Cardiac muscle cell (in vitro differentiated cells and primary cell): ENCODE measurements at regions not wholly inside any gene's neighbourhood (a gene's known extent, or its start where the extent isn't known, plus 50 kb on each side); places are given as distances from the start of the nearest gene placed in this dataset.
A peak's percentile ranks its signal among the peaks of the same experiment; 100 is the strongest.

Experiments used
- DNase-seq, 2 donors: peaks; one replicate each; pipeline versions ENCODE4 v3.0.0 to v3.0.0-alpha.2; 2010 to 2017; ENCODE audit warnings: low read depth in 1 of 2, low spot score in 1 of 2
- H3K27ac ChIP-seq: fragments of 200-600 bp; sonication (generic); 2 replicates; pipeline ENCODE4 v1.5.1; 2016
- H3K27me3 ChIP-seq: fragments of 200-600 bp; sonication (generic); 2 replicates; pipeline ENCODE4 v1.6.0; 2016; ENCODE audit warnings: control low read depth
- H3K36me3 ChIP-seq: fragments of 200-600 bp; sonication (generic); 2 replicates; pipeline ENCODE4 v1.5.1; 2016; ENCODE audit warnings: control low read depth
- H3K4me1 ChIP-seq: fragments of 200-600 bp; sonication (generic); 2 replicates; pipeline ENCODE4 v1.8.1; 2017; ENCODE audit warnings: low read depth, mild to moderate bottlenecking, mixed run types
- H3K4me3 ChIP-seq: fragments of 200-600 bp; sonication (generic); 2 replicates; pipeline ENCODE4 v1.5.1; 2016; ENCODE audit warnings: mild to moderate bottlenecking
- H3K9me3 ChIP-seq: fragments of 200-600 bp; sonication (generic); 2 replicates; pipeline ENCODE4 v1.5.1; 2017; ENCODE audit warnings: low read depth, mild to moderate bottlenecking, control low read depth
- TF ChIP-seq, protein P1 (sequence below): IDR thresholded peaks from 2 replicates; pipeline ENCODE4 v1.5.1; 2012; ENCODE audit warnings: low read depth, mild to moderate bottlenecking, low read length

GRCh38 chr6:99219788-99220187 lies 129.7 kb downstream of the FAXC start:
- Histone ChIP-seq H3K36me3 (no peaks in the 10 kb centered on the region), H3K27ac (no peak overlapping the region)
- TF ChIP-seq, protein P1, sequence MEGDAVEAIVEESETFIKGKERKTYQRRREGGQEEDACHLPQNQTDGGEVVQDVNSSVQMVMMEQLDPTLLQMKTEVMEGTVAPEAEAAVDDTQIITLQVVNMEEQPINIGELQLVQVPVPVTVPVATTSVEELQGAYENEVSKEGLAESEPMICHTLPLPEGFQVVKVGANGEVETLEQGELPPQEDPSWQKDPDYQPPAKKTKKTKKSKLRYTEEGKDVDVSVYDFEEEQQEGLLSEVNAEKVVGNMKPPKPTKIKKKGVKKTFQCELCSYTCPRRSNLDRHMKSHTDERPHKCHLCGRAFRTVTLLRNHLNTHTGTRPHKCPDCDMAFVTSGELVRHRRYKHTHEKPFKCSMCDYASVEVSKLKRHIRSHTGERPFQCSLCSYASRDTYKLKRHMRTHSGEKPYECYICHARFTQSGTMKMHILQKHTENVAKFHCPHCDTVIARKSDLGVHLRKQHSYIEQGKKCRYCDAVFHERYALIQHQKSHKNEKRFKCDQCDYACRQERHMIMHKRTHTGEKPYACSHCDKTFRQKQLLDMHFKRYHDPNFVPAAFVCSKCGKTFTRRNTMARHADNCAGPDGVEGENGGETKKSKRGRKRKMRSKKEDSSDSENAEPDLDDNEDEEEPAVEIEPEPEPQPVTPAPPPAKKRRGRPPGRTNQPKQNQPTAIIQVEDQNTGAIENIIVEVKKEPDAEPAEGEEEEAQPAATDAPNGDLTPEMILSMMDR: no peak

DNA sequence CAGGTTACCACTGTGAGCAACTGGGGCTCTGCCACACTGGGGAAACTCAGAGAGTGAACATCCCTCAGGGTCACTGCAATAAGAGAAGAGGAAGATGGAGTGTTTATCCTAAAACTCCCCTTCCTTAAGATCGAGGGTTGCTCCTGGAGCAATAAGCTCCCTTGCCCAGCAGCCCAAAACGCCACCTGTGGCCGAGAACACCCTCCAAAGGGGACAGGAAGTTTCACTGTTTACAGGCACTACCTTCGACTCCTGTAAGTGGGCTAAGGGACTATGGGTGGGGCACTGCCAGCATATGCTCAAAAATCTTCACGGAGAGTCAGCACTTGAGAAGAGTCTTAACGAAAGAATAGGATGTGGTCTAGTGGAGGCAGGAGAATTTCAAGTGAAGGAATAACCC lies 132.5 kb downstream of the FAXC start:
- TF ChIP-seq, protein P1: no peak
- H3K27ac ChIP-seq: no peak overlapping the region
- no peak for DNase-seq

More at GRCh38 chr6:99219788-99220187, 129.7 kb downstream of the FAXC start:
- Histone ChIP-seq H3K27me3 (no peaks in the 10 kb centered on the region), H3K9me3 (no peaks in the 10 kb centered on the region), H3K4me1 (no peaks in the 10 kb centered on the region), H3K4me3 (no peak overlapping the region)
- DNase-seq: peak in 1 of 2 donors; percentile 51

GRCh38 chr6:99195986-99196655 lies 153.4 kb downstream of the FAXC start:
- TF ChIP-seq, protein P1: no peak
- Histone ChIP-seq H3K27ac (no peak overlapping the region), H3K4me1 (no peaks in the 10 kb centered on the region), H3K27me3 (no peaks in the 10 kb centered on the region), H3K4me3 (no peak overlapping the region), H3K36me3 (no peaks in the 10 kb centered on the region), H3K9me3 (no peaks in the 10 kb centered on the region)
- DNase-seq: no peak

More for the DNA sequence above, 132.5 kb downstream of the FAXC start:
- Histone ChIP-seq H3K9me3 (no peaks in the 10 kb centered on the region), H3K36me3 (no peaks in the 10 kb centered on the region), H3K27me3 (no peaks in the 10 kb centered on the region), H3K4me3 (no peak overlapping the region), H3K4me1 (no peaks in the 10 kb centered on the region)

DNA sequence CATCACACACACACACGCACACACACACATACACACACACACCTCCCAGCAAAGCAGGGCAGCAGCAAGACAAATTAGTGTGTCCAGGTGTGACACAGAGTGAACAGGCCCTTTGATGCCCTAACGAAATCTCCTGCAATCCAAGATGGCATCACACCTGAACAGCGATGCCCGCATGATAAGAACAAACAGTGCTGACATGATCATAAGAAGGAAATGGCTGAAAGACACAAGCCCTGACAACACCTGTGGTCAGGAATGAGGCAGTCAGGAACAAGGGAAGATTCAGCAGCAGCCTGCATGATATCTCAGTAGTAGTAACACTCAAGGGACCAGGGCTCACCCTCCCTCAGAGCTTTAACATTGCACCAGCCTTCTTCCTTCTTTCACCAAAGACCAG lies 156.9 kb downstream of the FAXC start:
- Histone ChIP-seq H3K4me1 (no peaks in the 10 kb centered on the region), H3K27me3 (no peaks in the 10 kb centered on the region), H3K9me3 (no peaks in the 10 kb centered on the region), H3K27ac (no peak overlapping the region), H3K4me3 (no peak overlapping the region), H3K36me3 (no peaks in the 10 kb centered on the region)
- no peak for DNase-seq
- TF ChIP-seq, protein P1: no peak

- no peaks in the 10 kb centered on the region for H3K36me3 ChIP-seq
- H3K9me3 ChIP-seq: no peaks in the 10 kb centered on the region
- H3K4me1 ChIP-seq: no peaks in the 10 kb centered on the region
- no peak overlapping the region for H3K27ac ChIP-seq
- H3K27me3 ChIP-seq: no peaks in the 10 kb centered on the region
- no peak for DNase-seq
- H3K4me3 ChIP-seq: no peak overlapping the region
- TF ChIP-seq, protein P1: no peak
Measured at GRCh38 chr6:99189823-99190721, 159.4 kb downstream of the FAXC start.
